Spinal cord (tissue), 9 donors: ENCODE measurements at regions not wholly inside any gene's neighbourhood (a gene's known extent, or its start where the extent isn't known, plus 50 kb on each side); places are given as distances from the start of the nearest gene placed in this dataset.
A peak's percentile ranks its signal among the peaks of the same experiment; 100 is the strongest.

Experiments
- DNase-seq, 6 donors: peaks; one replicate each; pipeline versions ENCODE4 v3.0.0 to v3.0.0-alpha.2; 2013 to 2015; ENCODE audit warnings: low spot score in 6 of 6, low read depth in 4 of 6
- H3K27ac ChIP-seq: one replicate; pipeline ENCODE4 v1.5.1; 2013; ENCODE audit warnings: low read depth, low read length, control low read depth
- H3K27me3 ChIP-seq: one replicate; pipeline ENCODE4 v1.6.1; 2013; ENCODE audit warnings: low read length; ENCODE audit not compliant: control insufficient read depth, insufficient read depth
- H3K36me3 ChIP-seq: one replicate; pipeline ENCODE4 v1.6.1; 2013; ENCODE audit warnings: low read length; ENCODE audit not compliant: control insufficient read depth, insufficient read depth
- H3K4me1 ChIP-seq: one replicate; pipeline ENCODE4 v1.6.1; 2013; ENCODE audit warnings: low read length; ENCODE audit not compliant: control insufficient read depth, insufficient read depth
- H3K4me3 ChIP-seq: one replicate; pipeline ENCODE4 v1.5.1; 2013; ENCODE audit warnings: low read depth, low read length, control low read depth
- H3K9me3 ChIP-seq: one replicate; pipeline ENCODE4 v1.6.1; 2013; ENCODE audit warnings: low read length; ENCODE audit not compliant: control insufficient read depth, insufficient read depth
- WGBS: methylation state at CpG from one replicate; pipeline ENCODE4 v1.1.5; 2013; ENCODE audit warnings: missing lambda C conversion rate; ENCODE audit not compliant: insufficient coverage; 5-methylcytosine and 5-hydroxymethylcytosine counted together
- donor health status: healthy.

DNA sequence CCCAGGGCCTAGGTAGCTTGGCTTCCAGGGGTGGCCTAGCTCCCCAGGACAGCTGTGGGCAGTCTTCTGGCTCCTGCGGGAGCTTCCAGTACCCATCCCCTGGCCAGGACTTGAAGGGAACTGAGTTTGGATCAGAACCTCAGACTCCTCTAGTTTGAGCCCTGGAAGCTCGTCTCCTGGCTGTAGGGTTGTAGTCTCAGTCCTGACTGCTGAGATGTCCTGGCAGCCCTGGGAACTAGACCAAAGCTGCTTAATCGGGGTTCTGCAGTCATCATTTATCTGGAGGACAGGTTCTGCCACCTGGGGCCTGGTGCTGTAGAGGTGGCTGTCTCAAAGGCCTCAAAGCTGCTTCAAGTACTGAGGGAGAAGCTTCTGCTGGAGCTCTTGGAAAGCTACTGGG lies 163.7 kb downstream of the WSCD1 start:
- WGBS, result 100% methylated on average over 3 of the region's 3 CpGs
- H3K9me3 ChIP-seq, result no peaks in the 10 kb centered on the region
- H3K27ac ChIP-seq, result no peak overlapping the region
- no peaks in the 10 kb centered on the region for H3K27me3 ChIP-seq
- H3K4me3 ChIP-seq, result no peak overlapping the region
- no peaks in the 10 kb centered on the region for H3K36me3 ChIP-seq
- no peak for DNase-seq
- peaks cover 16% of the 10 kb centered on the region for H3K4me1 ChIP-seq

DNA sequence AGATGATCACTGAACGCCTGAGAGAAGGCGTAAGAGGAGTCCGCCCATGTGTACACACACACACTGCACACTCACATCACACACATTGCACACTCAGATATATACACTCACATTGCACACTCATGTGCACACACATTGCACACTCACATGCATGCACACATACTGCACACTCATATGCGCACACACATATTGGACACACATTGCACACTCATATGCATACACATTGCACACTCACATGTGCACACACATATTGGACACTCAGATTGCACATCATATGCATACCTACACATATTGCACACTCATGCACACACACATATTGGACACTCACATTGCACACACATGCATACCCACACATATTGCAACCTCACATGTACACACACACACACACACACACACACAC lies 163.2 kb downstream of the WSCD1 start:
- Histone ChIP-seq H3K27ac (no peak overlapping the region), H3K4me3 (no peak overlapping the region), H3K4me1 (peaks cover 11% of the 10 kb centered on the region), H3K9me3 (no peaks in the 10 kb centered on the region), H3K27me3 (no peaks in the 10 kb centered on the region), H3K36me3 (no peaks in the 10 kb centered on the region)
- DNase-seq, result no peak
- WGBS, result 87% methylated on average over 4 of the region's 4 CpGs

DNA sequence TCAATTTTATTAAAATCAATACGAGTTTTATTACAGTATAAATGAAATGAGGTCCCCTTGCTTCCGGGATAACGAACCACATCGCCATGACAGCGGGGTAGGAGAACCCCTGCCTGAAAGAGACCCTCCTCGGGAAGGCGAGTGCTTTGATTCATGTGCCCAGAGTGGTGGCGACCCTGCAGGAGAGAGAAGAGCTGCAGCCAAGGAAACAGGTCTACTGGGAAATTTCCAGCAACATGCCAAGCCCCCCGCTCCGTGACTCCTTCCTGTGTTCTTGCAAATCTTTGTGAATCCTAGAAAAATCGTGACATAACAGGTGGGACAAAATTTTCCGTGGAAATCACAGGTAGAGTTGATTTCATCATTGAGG lies 162.5 kb downstream of the WSCD1 start:
- Histone ChIP-seq H3K36me3 (no peaks in the 10 kb centered on the region), H3K9me3 (no peaks in the 10 kb centered on the region), H3K4me1 (peaks cover 6% of the 10 kb centered on the region), H3K27me3 (no peaks in the 10 kb centered on the region), H3K27ac (no peak overlapping the region), H3K4me3 (no peak overlapping the region)
- WGBS, result 55% methylated on average over 6 of the region's 12 CpGs
- DNase-seq, result no peak

DNA sequence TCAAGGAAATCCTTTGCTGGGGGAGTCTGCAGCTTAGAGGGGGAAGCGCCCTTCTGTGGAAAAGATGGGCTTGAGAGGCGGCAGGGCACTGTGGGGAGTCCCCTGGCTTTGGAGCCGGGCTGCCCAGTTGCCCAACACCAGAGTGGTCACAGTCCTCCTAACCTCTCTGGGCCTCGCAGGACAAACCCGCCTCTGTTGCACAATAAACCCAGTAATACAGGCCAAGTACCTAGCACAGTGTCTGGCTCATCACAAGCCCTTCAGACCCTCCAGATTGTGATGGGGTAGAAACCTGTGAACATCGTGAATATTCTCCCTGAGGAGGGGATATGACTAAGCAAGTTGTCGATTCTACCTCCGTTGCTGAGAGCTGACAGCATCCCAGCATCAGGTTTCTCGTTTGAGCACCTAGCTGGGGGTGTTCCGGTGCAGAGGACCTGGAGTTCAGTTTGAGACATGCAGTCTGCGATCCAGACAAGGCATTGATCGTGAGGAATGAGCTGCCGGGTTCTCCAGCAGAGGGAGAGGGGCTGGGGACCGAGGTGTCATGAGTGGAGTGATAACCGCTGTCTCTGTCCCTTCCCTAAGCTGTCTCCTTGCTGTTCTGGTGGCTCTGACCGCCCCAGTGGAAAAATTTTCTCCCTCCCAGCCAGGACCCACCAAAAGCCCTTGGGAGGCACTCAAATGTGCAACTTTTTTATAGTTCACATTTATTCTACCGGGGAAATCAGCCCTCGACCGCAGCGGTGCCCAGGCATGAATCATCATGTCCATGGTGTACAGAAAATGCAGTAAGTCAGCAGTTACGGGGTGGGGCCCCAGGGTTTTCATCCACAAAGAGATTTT lies 161.9 kb downstream of the WSCD1 start:
- Histone ChIP-seq H3K9me3 (no peaks in the 10 kb centered on the region), H3K27ac (no peak overlapping the region), H3K36me3 (no peaks in the 10 kb centered on the region), H3K4me1 (peaks cover 6% of the 10 kb centered on the region), H3K4me3 (no peak overlapping the region), H3K27me3 (no peaks in the 10 kb centered on the region)
- DNase-seq, result no peak
- WGBS, result 48% methylated on average over 9 of the region's 21 CpGs

DNA sequence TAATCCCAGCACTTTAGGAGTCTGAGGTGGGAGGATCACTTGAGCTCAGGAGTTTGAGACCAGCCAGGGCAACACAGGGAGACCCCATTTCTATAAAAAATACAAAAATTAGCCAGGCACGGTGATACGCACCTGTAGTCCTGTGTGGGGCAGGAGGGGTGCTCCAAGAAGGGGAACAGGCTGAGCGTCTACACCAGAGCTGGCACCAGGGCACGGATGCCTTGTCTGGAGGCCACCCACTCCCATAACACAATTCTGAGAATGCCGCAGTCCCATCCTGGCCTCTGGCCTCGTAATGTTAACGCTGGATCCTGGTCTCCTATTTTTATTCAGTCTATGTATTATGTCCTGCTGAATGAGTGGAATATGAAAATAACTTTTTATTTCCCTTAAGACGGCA lies 161.3 kb downstream of the WSCD1 start:
- Histone ChIP-seq H3K4me1 (peaks cover 6% of the 10 kb centered on the region), H3K27ac (no peak overlapping the region), H3K4me3 (no peak overlapping the region), H3K9me3 (no peaks in the 10 kb centered on the region), H3K27me3 (no peaks in the 10 kb centered on the region), H3K36me3 (no peaks in the 10 kb centered on the region)
- WGBS, result 93% methylated on average over 3 of the region's 8 CpGs
- DNase-seq, result no peak

DNA sequence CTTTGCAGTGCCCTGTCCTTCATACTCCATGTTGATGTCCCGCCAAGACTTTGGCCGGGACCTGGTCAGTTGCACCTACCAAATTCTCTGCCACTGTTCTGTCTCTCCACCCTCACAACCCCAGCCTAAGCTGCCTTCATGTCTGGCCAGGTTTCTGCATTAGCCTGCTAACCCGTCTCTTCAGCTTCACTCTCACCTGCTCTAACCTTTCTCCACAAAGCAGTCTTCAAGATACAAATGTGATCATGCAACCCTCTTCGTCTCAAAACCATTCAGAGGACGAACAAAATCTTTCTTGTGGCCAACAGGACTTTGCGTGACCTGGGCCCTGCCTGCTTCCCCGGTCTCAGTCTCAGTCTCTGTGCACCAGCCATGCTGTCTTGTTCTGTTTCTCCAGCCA lies 148.2 kb downstream of the WSCD1 start:
- Histone ChIP-seq H3K4me3 (no peak overlapping the region), H3K9me3 (peaks cover 4% of the 10 kb centered on the region), H3K27me3 (no peaks in the 10 kb centered on the region), H3K4me1 (no peaks in the 10 kb centered on the region), H3K27ac (no peak overlapping the region), H3K36me3 (no peaks in the 10 kb centered on the region)
- 91% methylated on average over 7 of the region's 7 CpGs for WGBS
- DNase-seq, result no peak

DNA sequence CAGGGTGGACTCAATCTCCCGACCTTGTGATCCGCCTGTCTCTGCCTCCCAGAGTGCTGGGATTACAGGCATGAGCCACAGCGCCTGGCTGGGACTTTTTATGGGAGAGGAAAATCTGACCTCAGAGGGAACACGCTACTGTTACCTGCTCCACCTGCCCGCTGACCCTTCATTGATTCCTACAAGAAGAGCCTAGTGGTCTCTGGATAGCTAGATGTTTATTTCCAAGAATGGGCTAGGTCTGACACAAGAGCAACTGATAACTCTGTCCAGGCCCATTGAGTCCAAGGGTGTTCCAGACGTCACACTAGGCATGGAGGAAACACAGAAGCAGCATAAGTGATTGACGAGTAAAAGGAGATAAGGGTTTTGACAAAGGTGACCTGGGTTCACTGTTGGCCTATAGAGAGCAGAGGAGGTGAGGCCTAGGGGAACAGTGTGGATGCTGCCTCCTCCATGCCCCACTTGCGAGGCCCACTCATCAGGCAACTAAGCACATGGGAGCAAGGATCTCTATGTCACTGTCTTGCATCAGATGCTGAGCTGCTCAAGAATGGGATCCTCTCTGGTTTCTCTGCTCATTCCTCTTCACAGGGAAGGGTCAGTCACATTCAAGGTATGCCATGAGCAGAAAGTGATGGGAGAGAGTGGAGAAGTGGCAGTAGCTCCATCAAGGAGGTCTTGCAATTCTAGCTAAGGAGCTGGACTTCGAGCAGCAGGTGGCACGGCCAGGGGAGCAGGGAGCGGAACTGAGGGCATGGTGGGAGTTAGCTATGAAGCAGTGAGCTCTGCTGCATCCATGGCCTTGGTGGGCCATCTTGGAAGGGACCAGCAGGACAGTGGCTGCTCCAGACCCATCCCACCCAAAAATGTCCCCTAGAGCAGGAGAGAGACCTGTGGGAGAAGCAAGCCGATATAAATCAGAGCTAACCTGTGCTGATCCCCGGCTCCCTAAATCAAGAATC lies 145.2 kb downstream of the WSCD1 start:
- Histone ChIP-seq H3K4me3 (no peak overlapping the region), H3K27me3 (no peaks in the 10 kb centered on the region), H3K4me1 (no peaks in the 10 kb centered on the region), H3K9me3 (no peaks in the 10 kb centered on the region), H3K27ac (no peak overlapping the region), H3K36me3 (no peaks in the 10 kb centered on the region)
- no peak for DNase-seq
- WGBS, result 92% methylated on average over 12 of the region's 13 CpGs

DNA sequence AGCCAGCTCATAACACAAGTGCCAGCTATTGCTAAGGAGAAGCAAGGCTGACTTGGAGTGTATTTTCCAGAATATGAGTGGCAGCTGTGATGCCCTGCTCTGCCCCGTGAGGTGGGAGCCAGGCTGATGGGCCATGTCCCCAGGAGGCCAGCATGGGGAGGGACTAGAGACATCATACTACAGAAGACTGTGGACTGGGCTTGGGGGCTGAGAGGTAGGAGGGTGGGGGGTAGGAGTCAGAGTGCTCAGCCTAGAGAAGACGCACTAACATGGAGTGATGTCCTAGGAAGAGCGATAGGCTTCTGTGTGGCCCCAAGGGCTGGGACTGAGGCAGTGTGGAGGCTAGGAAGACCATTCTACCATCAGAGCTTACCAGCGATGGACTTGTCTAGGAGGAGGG lies 143.7 kb downstream of the WSCD1 start:
- WGBS, result 93% methylated on average over 3 of the region's 4 CpGs
- H3K36me3 ChIP-seq, result no peaks in the 10 kb centered on the region

DNA sequence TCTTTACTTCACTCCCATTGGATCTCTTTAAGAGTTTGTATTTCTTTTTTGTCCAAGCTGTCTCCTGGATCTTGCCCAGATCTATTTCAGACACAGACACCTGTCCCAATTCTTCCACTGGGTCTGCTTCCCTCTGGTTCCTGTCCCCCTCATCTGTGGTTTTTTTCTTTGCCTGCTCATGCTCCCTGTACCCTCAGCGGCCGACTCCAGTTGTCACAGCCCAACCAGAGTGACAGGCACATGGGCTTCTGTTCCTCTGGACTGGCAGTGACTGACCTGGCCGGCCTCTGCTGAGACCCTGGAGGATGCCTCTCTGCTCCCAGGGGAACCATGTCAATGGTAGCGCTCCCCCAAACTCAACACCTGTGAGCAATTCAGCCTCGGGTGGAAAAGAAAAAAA lies 142.6 kb downstream of the WSCD1 start:
- H3K27me3 ChIP-seq, result no peaks in the 10 kb centered on the region
- no peak overlapping the region for H3K27ac ChIP-seq
- H3K4me3 ChIP-seq, result no peak overlapping the region
- WGBS, result 96% methylated on average over 3 of the region's 5 CpGs
- H3K36me3 ChIP-seq, result no peaks in the 10 kb centered on the region
- H3K9me3 ChIP-seq, result no peaks in the 10 kb centered on the region
- no peaks in the 10 kb centered on the region for H3K4me1 ChIP-seq
- peak in 1 of 6 donors; percentile 21 for DNase-seq

More for the DNA sequence above, 143.7 kb downstream of the WSCD1 start:
- no peaks in the 10 kb centered on the region for H3K4me1 ChIP-seq
- DNase-seq, result no peak
- no peaks in the 10 kb centered on the region for H3K9me3 ChIP-seq
- no peak overlapping the region for H3K27ac ChIP-seq
- no peaks in the 10 kb centered on the region for H3K27me3 ChIP-seq
- H3K4me3 ChIP-seq, result no peak overlapping the region
